Tibial nerve (tissue), 4 donors: ENCODE measurements at regions not wholly inside any gene's neighbourhood (a gene's known extent, or its start where the extent isn't known, plus 50 kb on each side); places are given as distances from the start of the nearest gene placed in this dataset.

ENCODE experiments used
- CTCF ChIP-seq, 5 experiments: fragments of 200-600 bp in 3 of 5; fragments of 450-650 bp in 2 of 5; sonication (generic) in 3 of 5; IDR thresholded peaks; one replicate each; pipeline ENCODE4 v1.5.1; 2016 to 2019; ENCODE audit warnings: antibody characterized with exemption in 5 of 5, mild to moderate bottlenecking in 3 of 5, moderate library complexity in 2 of 5
- EP300 ChIP-seq, 2 donors: sonication (generic); formaldehyde crosslinking; IDR thresholded peaks; one replicate each; pipeline ENCODE4 v1.6.1; 2017; ENCODE audit warnings: antibody characterized with exemption in 2 of 2, mild to moderate bottlenecking in 1 of 2
- POLR2A ChIP-seq, 2 donors: fragments of 450-650 bp; IDR thresholded peaks; one replicate each; pipeline ENCODE4 v1.6.1; 2017; ENCODE audit warnings: antibody characterized with exemption in 2 of 2, mild to moderate bottlenecking in 2 of 2, moderate library complexity in 2 of 2

- TF ChIP-seq CTCF (IDR thresholded peaks at IDR 0.05) (no peak), POLR2A (IDR thresholded peaks at IDR 0.05) (no peak), EP300 (IDR thresholded peaks at IDR 0.05) (no peak)
Observed at GRCh38 chr2:180366481-180366880, 359.4 kb upstream of the CWC22 start.
